HL-60 (cell line): ENCODE measurements at regions not wholly inside any gene's neighbourhood (a gene's known extent, or its start where the extent isn't known, plus 50 kb on each side); places are given as distances from the start of the nearest gene placed in this dataset.

Experiments
- CTCF ChIP-seq: IDR thresholded peaks from one replicate; pipeline ENCODE4 v1.5.1; 2011; ENCODE audit warnings: low read length, control low read depth, inconsistent platforms; ENCODE audit not compliant: insufficient read depth
- GABPA ChIP-seq: IDR thresholded peaks from 2 replicates; pipeline ENCODE4 v1.6.1; 2012; ENCODE audit warnings: low read depth
- POLR2AphosphoS5 ChIP-seq: IDR thresholded peaks from 2 replicates; pipeline ENCODE4 v1.6.1; 2012; ENCODE audit warnings: low read depth
- REST ChIP-seq: IDR thresholded peaks from 2 replicates; pipeline ENCODE4 v1.6.1; 2012; ENCODE audit warnings: low read depth; ENCODE audit not compliant: insufficient replicate concordance
- SPI1 ChIP-seq: IDR thresholded peaks from 2 replicates; pipeline ENCODE4 v1.6.1; 2012; ENCODE audit warnings: low read depth, mild to moderate bottlenecking, borderline replicate concordance

- no peak for TF ChIP-seq CTCF
- no peak for TF ChIP-seq REST
- TF ChIP-seq GABPA = no peak
- no peak for TF ChIP-seq POLR2AphosphoS5
- TF ChIP-seq SPI1 = no peak
These were observed 302.8 kb upstream of the COX7C start for GRCh38 chr5:86314951-86315350.
